GM19238 (cell line): ENCODE measurements at regions not wholly inside any gene's neighbourhood (a gene's known extent, or its start where the extent isn't known, plus 50 kb on each side); places are given as distances from the start of the nearest gene placed in this dataset.
"Not testable (repeated sequence)": the region's sequence is repeated elsewhere in the genome, so short reads cannot be mapped to it uniquely, and the experiment has no call there.

Source experiments
- DNase-seq: peaks from one replicate; pipeline ENCODE4 v3.0.0; 2011; ENCODE audit warnings: low spot score; ENCODE audit not compliant: insufficient read length

- no peak for DNase-seq
Observed at GRCh38 chr6:8852332-8852731, 417.0 kb upstream of the SLC35B3 start.

- not testable (repeated sequence) for DNase-seq
Observed at GRCh38 chr6:8846680-8847079, 411.3 kb upstream of the SLC35B3 start.

GRCh38 chr6:8845690-8846089, 410.3 kb upstream of the SLC35B3 start:
- DNase-seq, result no peak

- DNase-seq, result no peak
Observed at GRCh38 chr6:8844968-8845367, 409.6 kb upstream of the SLC35B3 start.

GRCh38 chr6:8839626-8840025, 404.3 kb upstream of the SLC35B3 start:
- DNase-seq, result no peak

- DNase-seq, result no peak
Observed at GRCh38 chr6:8837343-8837742, 402.0 kb upstream of the SLC35B3 start.

- DNase-seq, result not testable (repeated sequence)
Observed at GRCh38 chr6:8832695-8833094, 397.4 kb upstream of the SLC35B3 start.

- no peak for DNase-seq
Observed at GRCh38 chr6:8831366-8832152, 396.2 kb upstream of the SLC35B3 start.

- no peak for DNase-seq
Observed at GRCh38 chr6:8830794-8831193, 395.4 kb upstream of the SLC35B3 start.

GRCh38 chr6:8829796-8830195, 394.5 kb upstream of the SLC35B3 start:
- DNase-seq, result no peak

GRCh38 chr6:8829296-8829695, 394.0 kb upstream of the SLC35B3 start:
- DNase-seq, result no peak

GRCh38 chr6:8828376-8828775, 393.0 kb upstream of the SLC35B3 start:
- no peak for DNase-seq

- no peak for DNase-seq
Observed at GRCh38 chr6:8825726-8826125, 390.4 kb upstream of the SLC35B3 start.

GRCh38 chr6:8821981-8822381, 386.6 kb upstream of the SLC35B3 start:
- no peak for DNase-seq

- DNase-seq, result no peak
Observed at GRCh38 chr6:8820313-8820712, 385.0 kb upstream of the SLC35B3 start.

- no peak for DNase-seq
Observed at GRCh38 chr6:8819446-8819845, 384.1 kb upstream of the SLC35B3 start.

- DNase-seq, result no peak
Observed at GRCh38 chr6:8814440-8815000, 379.2 kb upstream of the SLC35B3 start.

- no peak for DNase-seq
Observed at GRCh38 chr6:8810325-8810724, 375.0 kb upstream of the SLC35B3 start.

- no peak for DNase-seq
Observed at GRCh38 chr6:8809662-8810061, 374.3 kb upstream of the SLC35B3 start.

GRCh38 chr6:8803181-8803760, 367.9 kb upstream of the SLC35B3 start:
- DNase-seq, result no peak

GRCh38 chr6:8802397-8802796, 367.1 kb upstream of the SLC35B3 start:
- DNase-seq, result not testable (repeated sequence)

- DNase-seq, result no peak
Observed at GRCh38 chr6:8794420-8794819, 359.1 kb upstream of the SLC35B3 start.

GRCh38 chr6:8789878-8790277, 354.5 kb upstream of the SLC35B3 start:
- no peak for DNase-seq
